Ovary (tissue), 7 donors: ENCODE measurements at regions not wholly inside any gene's neighbourhood (a gene's known extent, or its start where the extent isn't known, plus 50 kb on each side); places are given as distances from the start of the nearest gene placed in this dataset.

Experiments used
- DNase-seq, 5 donors: peaks; one replicate each; pipeline ENCODE4 v3.0.0-alpha.2; 2019 to 2020
- H3K27ac ChIP-seq, 2 donors: fragments of 200-600 bp; one replicate each; pipeline versions ENCODE4 v1.5.1 to v1.8.0; 2019 to 2022
- H3K27me3 ChIP-seq: fragments of 200-600 bp; one replicate; pipeline ENCODE4 v1.8.0; 2022
- H3K36me3 ChIP-seq: fragments of 200-600 bp; sonication (generic); one replicate; pipeline ENCODE4 v1.5.1; 2019
- H3K4me1 ChIP-seq: one replicate; pipeline ENCODE4 v1.8.1; 2013; ENCODE audit warnings: mild to moderate bottlenecking, moderate library complexity; ENCODE audit not compliant: insufficient read depth
- H3K4me3 ChIP-seq: fragments of 200-600 bp; sonication (generic); one replicate; pipeline ENCODE4 v1.5.1; 2017
- H3K9me3 ChIP-seq, 2 donors: fragments of 200-600 bp in 1 of 2; sonication (generic) in 1 of 2; one replicate each; pipeline versions ENCODE4 v1.5.1 to v1.8.1; 2013 to 2019; ENCODE audit warnings: mild to moderate bottlenecking in 1 of 2, moderate library complexity in 1 of 2
- EP300 ChIP-seq: sonication (generic); formaldehyde crosslinking; IDR thresholded peaks from one replicate; pipeline ENCODE4 v1.6.1; 2017; ENCODE audit warnings: antibody characterized with exemption
- POLR2A ChIP-seq: fragments of 450-650 bp; IDR thresholded peaks from one replicate; pipeline ENCODE4 v1.6.1; 2017; ENCODE audit warnings: antibody characterized with exemption, mild to moderate bottlenecking, moderate library complexity
- WGBS, 3 donors: extraction: QIAGEN DNeasy Blood & Tissue Kit in 1 of 3; methylation state at CpG; one replicate each; pipeline versions ENCODE4 v1.1.5 to v1.1.7; 2013 to 2017; 5-methylcytosine and 5-hydroxymethylcytosine counted together
- intact Hi-C, 4 donors: fragments of 100-400 bp; cut with DNase I; formaldehyde crosslinking; loops; one replicate each; pipeline versions ENCODE4 v1.11.0 to v1.15.1; 2022 to 2023
- TF ChIP-seq, protein P1 (sequence below), 3 donors: fragments of 450-650 bp in 2 of 3; fragments of 200-600 bp in 1 of 3; IDR thresholded peaks; one replicate each; pipeline versions ENCODE4 v1.5.1 to v1.8.0; 2016 to 2022; ENCODE audit warnings: antibody characterized with exemption in 3 of 3, mild to moderate bottlenecking in 1 of 3
- donor health status: DM: no; HTN: no; CAD: no; lungs with moderate emphysema.
- donor health status: DM: no; HTN: no; CAD: no.
- donor health status: Bipolar disorder and iron deficiency.
- donor health status: DM: no; HTN: no; CAD: no.
- donor health status: DM: yes; HTN: yes; CAD: no.

DNA sequence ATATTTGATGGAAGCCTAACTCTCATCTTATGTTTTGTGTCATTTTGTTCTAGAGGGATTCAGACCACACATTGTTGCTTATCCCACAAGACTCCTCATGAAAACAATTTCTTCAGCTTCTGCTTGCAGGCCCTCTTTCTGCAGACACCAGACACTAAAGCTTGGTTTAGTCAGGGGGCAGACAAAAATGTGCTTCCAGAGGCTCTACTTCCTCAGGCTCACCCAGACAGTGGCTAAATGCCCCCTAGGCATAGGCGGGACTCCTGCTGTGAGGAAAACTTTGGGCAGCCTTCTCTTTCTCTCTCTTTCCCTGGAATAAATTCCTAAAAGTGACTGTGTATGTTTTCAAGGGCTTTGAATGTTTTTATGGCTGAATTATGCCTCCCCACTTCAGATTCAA, 435.4 kb upstream of the ATP11B start:
- H3K9me3 ChIP-seq, result no peaks in the 10 kb centered on the region
- no peaks in the 10 kb centered on the region for H3K27me3 ChIP-seq
- DNase-seq, result no peak
- no peaks in the 10 kb centered on the region for H3K4me1 ChIP-seq
- H3K36me3 ChIP-seq, result no peaks in the 10 kb centered on the region
- intact Hi-C loops, result no loop called here
- 33 to 72% (median 49%) methylated on average over 1 of the region's 1 CpG for WGBS, 3 donors
- H3K4me3 ChIP-seq, result no peak overlapping the region
- no peak overlapping the region for H3K27ac ChIP-seq
- TF ChIP-seq, protein P1, sequence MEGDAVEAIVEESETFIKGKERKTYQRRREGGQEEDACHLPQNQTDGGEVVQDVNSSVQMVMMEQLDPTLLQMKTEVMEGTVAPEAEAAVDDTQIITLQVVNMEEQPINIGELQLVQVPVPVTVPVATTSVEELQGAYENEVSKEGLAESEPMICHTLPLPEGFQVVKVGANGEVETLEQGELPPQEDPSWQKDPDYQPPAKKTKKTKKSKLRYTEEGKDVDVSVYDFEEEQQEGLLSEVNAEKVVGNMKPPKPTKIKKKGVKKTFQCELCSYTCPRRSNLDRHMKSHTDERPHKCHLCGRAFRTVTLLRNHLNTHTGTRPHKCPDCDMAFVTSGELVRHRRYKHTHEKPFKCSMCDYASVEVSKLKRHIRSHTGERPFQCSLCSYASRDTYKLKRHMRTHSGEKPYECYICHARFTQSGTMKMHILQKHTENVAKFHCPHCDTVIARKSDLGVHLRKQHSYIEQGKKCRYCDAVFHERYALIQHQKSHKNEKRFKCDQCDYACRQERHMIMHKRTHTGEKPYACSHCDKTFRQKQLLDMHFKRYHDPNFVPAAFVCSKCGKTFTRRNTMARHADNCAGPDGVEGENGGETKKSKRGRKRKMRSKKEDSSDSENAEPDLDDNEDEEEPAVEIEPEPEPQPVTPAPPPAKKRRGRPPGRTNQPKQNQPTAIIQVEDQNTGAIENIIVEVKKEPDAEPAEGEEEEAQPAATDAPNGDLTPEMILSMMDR (IDR thresholded peaks at IDR 0.05), result no peak
- no peak for TF ChIP-seq POLR2A
- TF ChIP-seq EP300, result no peak

DNA sequence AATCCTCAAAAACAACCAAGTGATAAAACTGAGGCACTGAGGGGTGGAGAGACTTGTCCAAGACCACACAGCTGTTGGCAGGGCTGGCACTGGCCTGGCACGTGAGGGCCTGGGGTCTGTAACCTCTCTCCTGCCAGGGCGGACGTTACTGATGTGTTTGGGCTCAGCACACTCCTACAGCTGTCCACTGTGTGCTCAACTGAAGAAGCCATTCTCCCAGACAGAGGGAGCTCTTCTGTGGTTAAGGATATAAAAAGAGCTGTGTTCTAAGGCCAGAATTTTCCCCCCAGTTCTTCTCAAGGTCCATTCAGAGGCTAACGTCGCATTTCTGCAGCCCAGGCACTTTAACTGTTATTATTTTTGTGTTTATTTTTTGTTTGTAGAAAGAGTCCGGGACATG, 429.0 kb upstream of the ATP11B start:
- no peak for DNase-seq
- Histone ChIP-seq H3K36me3 (no peaks in the 10 kb centered on the region), H3K27ac (no peak overlapping the region), H3K4me3 (no peak overlapping the region), H3K9me3 (no peaks in the 10 kb centered on the region), H3K4me1 (no peaks in the 10 kb centered on the region), H3K27me3 (no peaks in the 10 kb centered on the region)
- intact Hi-C loops, result no loop called here
- no peak for TF ChIP-seq POLR2A
- no peak for TF ChIP-seq EP300
- 61 to 73% (median 65%) methylated on average over 6 of the region's 6 CpGs for WGBS, 3 donors

DNA sequence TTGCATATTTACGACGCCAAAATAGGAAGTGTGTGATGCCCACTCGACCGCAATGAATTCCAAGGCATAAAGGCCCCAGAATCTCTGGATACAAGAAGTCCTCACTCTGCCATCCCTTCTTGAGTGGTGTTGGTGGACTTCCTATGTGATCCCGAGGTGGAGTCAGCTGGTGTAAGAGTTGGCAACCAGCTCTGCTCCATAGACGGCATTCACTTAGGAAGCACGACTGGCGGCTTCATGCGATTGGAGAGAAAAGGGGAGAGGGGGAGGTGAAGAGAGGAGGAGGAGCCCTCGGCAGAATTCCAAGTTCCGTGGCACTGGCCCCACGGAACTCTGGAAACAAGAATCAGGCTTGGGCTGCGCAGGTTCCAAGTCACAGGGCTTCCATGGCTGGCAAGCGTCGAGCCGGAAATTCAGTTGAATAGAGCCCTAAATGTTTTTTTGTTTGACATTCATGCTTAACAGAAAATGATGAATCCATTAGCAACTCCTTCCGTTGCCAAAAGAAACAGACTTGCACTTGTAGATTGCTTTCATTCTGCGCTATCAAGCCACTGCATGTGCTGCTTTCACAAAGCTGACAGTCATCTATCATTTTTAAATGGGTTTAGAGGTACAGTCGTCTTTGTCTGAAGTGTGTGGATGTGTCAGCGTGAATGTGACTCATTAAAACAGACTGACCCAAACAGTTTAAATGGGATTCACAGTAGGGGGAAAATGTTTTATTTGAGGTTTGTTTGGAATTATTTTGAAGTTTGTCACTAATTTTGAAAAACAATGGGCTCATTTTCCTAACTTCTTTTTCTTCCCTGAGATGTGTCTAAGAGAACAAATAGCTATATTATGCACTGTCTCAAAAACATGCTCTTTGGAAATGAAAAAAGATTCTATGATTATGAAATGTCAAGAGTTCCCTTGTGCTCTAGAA, 428.3 kb upstream of the ATP11B start:
- Histone ChIP-seq H3K4me1 (no peaks in the 10 kb centered on the region), H3K36me3 (no peaks in the 10 kb centered on the region), H3K9me3 (no peaks in the 10 kb centered on the region), H3K27me3 (no peaks in the 10 kb centered on the region), H3K27ac (no peak overlapping the region), H3K4me3 (no peak overlapping the region)
- 68 to 75% (median 70%) methylated on average over 20 of the region's 20 CpGs for WGBS, 3 donors
- TF ChIP-seq, protein P1 (IDR thresholded peaks at IDR 0.05), result no peak
- TF ChIP-seq POLR2A (no peak), EP300 (no peak)
- intact Hi-C loops, result no loop called here
- DNase-seq, result no peak

DNA sequence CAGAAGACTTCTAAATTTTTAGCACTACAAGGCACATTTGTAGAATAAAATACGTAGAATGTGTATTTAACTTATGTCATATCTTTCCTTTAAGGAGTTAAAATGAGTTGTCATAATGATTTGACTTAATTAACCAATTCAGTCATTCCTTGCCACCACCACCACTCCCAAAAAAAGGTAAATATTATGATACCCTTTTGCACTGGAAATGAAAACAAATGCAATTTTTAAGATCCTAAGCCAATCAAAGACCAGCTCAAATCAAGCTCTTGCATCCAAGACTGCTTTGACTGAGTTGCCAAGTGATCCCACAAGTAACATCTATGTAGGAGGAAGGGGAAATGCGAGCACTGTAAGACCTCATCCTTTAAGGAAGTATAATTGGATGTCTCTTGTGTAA, 426.6 kb upstream of the ATP11B start:
- no peaks in the 10 kb centered on the region for H3K36me3 ChIP-seq
- intact Hi-C loops, result no loop called here
- no peak overlapping the region for H3K27ac ChIP-seq
- DNase-seq, result no peak
- no peaks in the 10 kb centered on the region for H3K27me3 ChIP-seq
- no peak overlapping the region for H3K4me3 ChIP-seq
- no peaks in the 10 kb centered on the region for H3K9me3 ChIP-seq
- TF ChIP-seq, protein P1 (IDR thresholded peaks at IDR 0.05), result no peak
- TF ChIP-seq POLR2A, result no peak
- no peak for TF ChIP-seq EP300
- no peaks in the 10 kb centered on the region for H3K4me1 ChIP-seq
- WGBS, 3 donors, result 47 to 66% (median 56%) methylated on average over 2 of the region's 2 CpGs

DNA sequence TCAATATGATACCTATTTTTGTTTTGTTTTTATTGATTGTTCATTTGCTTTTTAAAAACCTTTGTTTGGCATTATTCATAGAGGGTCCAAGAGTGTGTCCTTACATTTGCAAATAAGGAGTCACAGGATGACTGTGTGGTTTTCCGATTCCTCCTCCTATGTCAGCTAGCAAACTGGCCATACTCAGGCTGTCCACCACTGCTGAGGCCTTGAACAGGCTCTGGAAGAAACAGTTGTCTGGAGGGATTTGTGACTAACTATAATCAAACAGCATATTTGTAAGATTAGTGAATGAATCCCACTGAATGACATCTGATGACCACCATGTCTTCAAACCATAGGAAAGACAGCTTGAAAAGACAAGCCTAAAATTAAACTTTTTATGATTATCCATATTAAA, 423.4 kb upstream of the ATP11B start:
- no peaks in the 10 kb centered on the region for H3K36me3 ChIP-seq
- H3K4me3 ChIP-seq, result no peak overlapping the region
- TF ChIP-seq EP300 (no peak), POLR2A (no peak)
- TF ChIP-seq, protein P1 (IDR thresholded peaks at IDR 0.05), result no peak
- no peak for DNase-seq
- H3K4me1 ChIP-seq, result no peaks in the 10 kb centered on the region
- intact Hi-C loops, result no loop called here
- no peaks in the 10 kb centered on the region for H3K27me3 ChIP-seq
- no peaks in the 10 kb centered on the region for H3K9me3 ChIP-seq
- no peak overlapping the region for H3K27ac ChIP-seq
- 90 to 97% (median 93%) methylated on average over 1 of the region's 1 CpG for WGBS, 3 donors
